ENCODE measurements at regions not wholly inside any gene's neighbourhood (a gene's known extent, or its start where the extent isn't known, plus 50 kb on each side); places are given as distances from the start of the nearest gene placed in this dataset.

- TF ChIP-seq CTCF (conservative IDR thresholded peaks at IDR 0.05; ENCODE audit: low read length) = no peak
- no peak for DNase-seq (ENCODE audit: low read depth)
These were observed 62.5 kb upstream of the TMEM164 start for GRCh38 chrX:109940411-109940810.

GRCh38 chrX:109943092-109943739 is 59.7 kb upstream of the TMEM164 start:
- DNase-seq (ENCODE audit: low read depth) = no peak
- no peak for TF ChIP-seq CTCF (conservative IDR thresholded peaks at IDR 0.05; ENCODE audit: low read length)
- H3K4me3 ChIP-seq (ENCODE audit: low read length) = no peak overlapping the region

More at GRCh38 chrX:109940411-109940810, 62.5 kb upstream of the TMEM164 start:
- H3K4me3 ChIP-seq (ENCODE audit: low read length) = no peak overlapping the region

- no peak for DNase-seq (ENCODE audit: low read depth)
- no peak overlapping the region for H3K4me3 ChIP-seq (ENCODE audit: low read length)
- TF ChIP-seq CTCF (conservative IDR thresholded peaks at IDR 0.05; ENCODE audit: low read length) = no peak
These were observed 59.2 kb upstream of the TMEM164 start for GRCh38 chrX:109943740-109944092.

GRCh38 chrX:109952050-109952449 is 50.9 kb upstream of the TMEM164 start:
- peak; percentile 4 for DNase-seq (ENCODE audit: low read depth)
- H3K4me3 ChIP-seq (ENCODE audit: low read length) = no peak overlapping the region
- TF ChIP-seq CTCF (conservative IDR thresholded peaks at IDR 0.05; ENCODE audit: low read length) = no peak

GRCh38 chrX:109952985-109953905 is 49.7 kb upstream of the TMEM164 start:
- no peak overlapping the region for H3K4me3 ChIP-seq (ENCODE audit: low read length)
- no peak for DNase-seq (ENCODE audit: low read depth)
- no peak for TF ChIP-seq CTCF (conservative IDR thresholded peaks at IDR 0.05; ENCODE audit: low read length)
